HuH-7.5 (cell line): ENCODE measurements at regions not wholly inside any gene's neighbourhood (a gene's known extent, or its start where the extent isn't known, plus 50 kb on each side); places are given as distances from the start of the nearest gene placed in this dataset.
"Not testable (repeated sequence)": the region's sequence is repeated elsewhere in the genome, so short reads cannot be mapped to it uniquely, and the experiment has no call there.

Experiments
- DNase-seq: peaks from one replicate; pipeline ENCODE4 v3.0.0; 2011; ENCODE audit warnings: low spot score

- DNase-seq = no peak
Observed at GRCh38 chr14:49367696-49368095, 218.5 kb downstream of the RPS29 start.

- no peak for DNase-seq
Observed at GRCh38 chr14:49366416-49366815, 219.8 kb downstream of the RPS29 start.

DNA sequence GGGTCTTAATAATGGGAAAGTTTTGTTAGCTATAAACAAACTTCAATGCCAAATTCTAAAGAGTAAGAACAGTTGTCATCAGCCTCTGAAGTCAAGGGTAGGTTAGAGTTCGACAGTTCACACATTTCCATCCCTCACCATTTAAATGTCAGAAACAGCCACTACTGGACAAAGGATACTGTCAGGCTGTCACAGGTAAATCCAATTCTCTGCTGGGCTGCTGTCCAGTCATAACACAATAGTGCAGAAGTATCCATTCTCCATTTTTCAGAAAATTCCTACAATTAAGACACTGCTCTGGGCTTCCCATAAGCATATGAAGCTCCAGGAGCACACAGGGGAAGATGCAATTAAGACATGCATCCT, 221.4 kb downstream of the RPS29 start:
- no peak for DNase-seq

DNA sequence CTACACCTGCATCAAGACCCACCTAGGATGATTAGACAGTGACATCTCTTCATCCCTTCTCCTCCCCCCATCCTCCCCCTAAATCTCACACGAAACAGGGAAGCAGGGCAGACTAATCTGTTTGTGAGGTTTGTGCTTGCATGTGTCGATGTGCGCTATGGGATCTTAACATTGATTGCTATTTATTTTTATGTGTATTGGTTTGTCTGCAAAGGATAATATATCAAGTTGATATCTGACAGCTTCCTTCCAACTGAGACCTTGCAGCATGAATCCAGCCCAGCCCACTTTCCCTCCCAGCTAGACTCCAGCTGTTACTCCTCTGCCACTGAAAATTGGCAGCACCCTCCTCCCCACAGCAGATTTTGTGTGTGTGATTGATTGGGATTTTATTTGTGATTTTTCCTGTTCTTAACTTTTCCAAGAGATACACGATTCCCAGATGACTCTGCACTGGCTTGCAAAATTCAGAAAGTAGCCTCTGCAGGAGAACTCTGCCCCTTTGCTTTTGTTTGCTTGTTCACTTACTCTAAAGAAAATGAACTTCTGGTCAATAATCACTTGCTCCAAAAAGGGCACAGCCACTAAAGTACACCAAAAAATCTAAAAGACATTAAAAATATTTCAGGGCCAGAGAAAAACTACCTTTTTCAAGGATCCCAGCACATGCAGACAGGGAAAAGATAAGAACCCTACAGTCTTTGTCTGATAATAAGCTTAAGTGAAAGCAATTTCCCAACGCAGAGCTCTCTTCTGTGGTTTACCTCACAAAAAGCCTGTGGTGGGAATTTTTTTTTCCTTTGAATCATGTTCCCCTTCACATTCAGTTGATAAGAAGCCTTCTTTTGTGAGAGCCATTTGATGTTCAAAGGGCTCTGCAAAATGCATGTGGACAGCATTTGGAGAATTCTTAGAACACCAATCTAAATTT, 222.1 kb downstream of the RPS29 start:
- DNase-seq = no peak

DNA sequence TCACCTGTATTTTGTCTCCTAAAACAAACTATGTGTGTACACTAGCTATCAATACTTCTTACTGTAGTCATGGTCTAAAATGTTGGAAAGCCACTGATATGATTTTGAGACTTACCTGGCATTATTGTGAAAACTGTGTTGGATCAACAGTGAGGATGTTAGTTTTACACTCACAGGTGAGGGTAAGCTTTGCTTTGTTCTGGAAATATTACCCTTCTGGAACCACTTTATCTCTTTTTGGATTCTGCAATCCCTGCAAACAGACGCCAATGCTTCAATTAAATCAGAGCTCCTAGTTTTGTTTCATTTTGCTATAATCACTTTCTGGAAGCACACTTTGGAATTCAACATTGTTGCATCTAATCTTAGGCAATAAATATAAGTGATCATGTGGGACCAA, 223.3 kb downstream of the RPS29 start:
- DNase-seq = no peak

GRCh38 chr14:49339130-49339529, 247.1 kb downstream of the RPS29 start:
- DNase-seq = no peak

DNA sequence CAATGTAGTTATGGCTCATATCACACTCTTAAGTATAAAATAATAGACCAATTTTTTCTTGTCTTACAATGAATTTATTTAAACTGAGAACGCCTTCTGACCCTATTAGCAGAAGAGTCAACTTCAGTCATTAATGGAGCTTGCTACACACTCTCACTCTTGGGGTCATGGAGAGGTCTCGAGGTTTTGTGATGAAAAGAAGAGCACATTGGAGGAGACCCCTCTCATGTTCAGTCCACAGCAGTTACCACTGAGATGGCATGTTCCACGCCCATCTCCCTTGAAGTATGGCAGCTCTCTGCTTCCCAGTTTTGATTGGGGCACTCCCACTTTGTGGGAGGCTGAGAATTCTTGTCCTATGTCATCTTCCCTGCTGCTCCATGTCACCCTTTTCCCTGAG, 266.4 kb downstream of the RPS29 start:
- no peak for DNase-seq

DNA sequence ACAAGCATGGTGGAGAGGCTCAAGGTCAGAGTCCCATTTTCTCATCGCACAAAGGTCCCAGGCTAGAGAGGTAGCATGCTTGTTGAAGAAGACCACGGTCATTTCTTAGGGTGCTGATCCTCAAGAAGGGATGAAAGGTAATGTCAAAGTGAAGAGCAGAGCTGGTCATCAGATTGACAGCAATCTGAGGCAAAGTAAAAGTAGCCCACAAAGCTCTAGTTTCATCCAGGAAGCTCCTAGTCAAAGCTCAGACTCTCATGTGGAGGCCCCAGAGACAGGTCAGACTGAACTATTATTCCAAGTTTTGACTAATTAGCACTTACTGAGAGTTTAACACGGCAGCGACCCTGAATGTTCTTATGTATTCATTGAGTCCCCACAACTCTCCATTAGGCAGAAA, 270.6 kb downstream of the RPS29 start:
- no peak for DNase-seq

GRCh38 chr14:49314737-49315136, 271.4 kb downstream of the RPS29 start:
- no peak for DNase-seq

DNA sequence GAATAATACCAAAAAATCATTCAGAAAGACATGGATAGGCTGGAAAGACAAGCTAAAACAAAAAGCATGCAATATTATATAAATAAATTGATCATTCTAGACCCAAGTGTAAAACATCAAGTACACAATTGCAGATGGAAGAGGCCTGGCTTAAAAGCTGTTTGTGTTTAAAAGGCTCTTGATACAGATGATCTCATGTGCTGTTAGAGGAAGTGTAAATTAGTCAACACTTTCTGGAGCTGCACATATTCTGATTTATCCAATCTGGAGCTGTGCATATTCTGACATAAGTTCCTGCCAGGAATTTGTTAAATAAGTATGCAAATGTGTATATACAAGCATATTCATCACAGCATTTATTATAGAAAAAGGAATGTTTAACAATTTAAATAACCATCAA, 273.1 kb downstream of the RPS29 start:
- DNase-seq = no peak

DNA sequence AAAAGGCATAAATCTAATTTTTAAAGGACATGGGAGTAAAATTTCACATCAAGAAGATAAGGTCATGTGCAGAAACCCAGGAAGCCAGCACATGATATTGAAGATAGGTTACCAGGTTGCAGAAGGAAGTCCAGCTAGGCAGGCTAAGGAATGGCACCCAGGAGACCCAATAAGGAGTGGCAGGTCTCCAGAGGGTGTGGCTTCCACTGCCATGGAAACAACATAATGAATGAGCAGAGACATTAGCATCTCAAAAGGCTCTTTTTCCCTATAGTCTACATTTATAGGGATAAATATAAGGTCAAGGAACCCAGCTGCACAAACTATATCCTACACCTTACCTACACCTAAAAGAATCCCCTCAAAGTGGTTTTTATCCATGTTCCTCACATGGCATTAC, 275.9 kb downstream of the RPS29 start:
- DNase-seq = no peak

DNA sequence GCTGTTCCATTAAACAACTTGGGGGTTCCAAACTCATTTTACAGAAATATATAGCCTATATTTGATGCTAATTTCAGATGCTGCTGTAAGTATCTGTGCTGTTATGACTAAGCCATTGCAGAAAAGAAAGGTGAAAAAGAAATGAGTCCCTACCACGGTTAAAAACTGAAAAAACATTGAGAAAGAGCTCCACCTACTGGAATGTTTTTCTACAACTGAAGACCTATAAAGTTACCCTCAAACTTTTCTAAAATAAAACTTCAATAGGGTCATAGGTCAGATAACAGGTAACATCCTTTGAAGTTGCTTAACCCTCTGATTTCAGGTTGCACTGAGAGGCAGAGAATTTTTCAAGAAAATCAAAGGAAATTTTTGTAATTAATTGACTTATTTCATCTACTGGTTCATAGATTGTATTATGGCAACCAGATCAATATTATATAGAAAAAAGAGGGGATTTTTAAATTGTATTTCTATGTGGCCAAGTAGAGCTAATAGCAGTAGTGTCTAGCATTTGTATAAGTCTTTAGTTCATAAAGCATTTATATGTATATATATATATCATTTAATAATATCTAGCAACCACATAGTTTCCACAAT, 279.9 kb downstream of the RPS29 start:
- no peak for DNase-seq

DNA sequence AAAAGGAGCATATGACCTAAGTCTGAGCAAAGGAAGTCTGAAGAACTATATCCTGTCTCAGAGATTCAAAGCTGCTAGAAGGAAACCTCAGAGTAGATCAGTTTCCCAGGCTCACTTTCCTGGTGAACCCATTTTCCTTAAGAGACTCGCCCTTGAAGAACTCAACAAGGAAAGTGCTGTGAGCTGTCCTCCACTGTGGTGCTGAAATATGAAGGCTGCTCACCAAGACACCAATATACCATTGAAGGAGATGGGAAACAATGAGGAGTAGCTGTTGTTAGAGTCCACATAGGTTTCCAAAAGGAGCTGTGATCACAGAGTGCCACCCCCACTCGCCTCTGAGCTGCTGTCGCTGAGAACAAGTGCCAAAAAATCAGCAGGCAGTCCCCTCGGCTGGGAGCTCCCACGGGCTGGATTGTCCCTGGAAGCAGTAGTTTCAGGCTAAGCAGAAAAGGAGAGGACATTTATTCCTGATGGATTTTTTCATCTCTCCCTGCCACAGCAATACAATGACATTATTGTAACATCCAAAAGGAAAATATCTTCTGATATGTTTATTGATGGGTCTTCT, 282.1 kb downstream of the RPS29 start:
- DNase-seq = no peak

DNA sequence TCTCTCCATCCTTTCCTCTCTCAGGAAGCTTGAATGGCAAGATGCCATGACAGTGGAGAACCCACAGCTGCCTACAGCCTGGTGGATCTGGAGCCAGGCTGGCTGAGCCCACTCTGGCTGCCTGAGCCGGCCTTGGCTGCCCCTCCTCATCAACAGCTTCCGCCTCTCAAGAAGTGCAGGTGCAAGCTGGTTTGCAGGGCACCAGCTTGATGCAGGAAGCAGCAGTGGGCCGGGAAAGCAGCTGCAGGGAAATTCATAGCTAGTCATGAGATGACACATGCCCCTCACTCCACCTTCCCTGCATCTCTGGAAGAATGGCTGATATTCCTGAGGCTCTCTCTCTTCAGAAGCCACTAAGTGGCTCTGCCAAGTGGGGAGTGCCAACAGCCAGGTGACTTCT, 289.1 kb downstream of the RPS29 start:
- no peak for DNase-seq

- DNase-seq = no peak
Observed at GRCh38 chr14:49294621-49295148, 291.5 kb downstream of the RPS29 start.

GRCh38 chr14:49287004-49287403, 299.2 kb downstream of the RPS29 start:
- DNase-seq = no peak

- no peak for DNase-seq
Observed at GRCh38 chr14:49286257-49286983, 299.8 kb downstream of the RPS29 start.

- DNase-seq = no peak
Observed at GRCh38 chr14:49280566-49280965, 305.6 kb downstream of the RPS29 start.

GRCh38 chr14:49250517-49250916, 335.7 kb downstream of the RPS29 start:
- no peak for DNase-seq

DNA sequence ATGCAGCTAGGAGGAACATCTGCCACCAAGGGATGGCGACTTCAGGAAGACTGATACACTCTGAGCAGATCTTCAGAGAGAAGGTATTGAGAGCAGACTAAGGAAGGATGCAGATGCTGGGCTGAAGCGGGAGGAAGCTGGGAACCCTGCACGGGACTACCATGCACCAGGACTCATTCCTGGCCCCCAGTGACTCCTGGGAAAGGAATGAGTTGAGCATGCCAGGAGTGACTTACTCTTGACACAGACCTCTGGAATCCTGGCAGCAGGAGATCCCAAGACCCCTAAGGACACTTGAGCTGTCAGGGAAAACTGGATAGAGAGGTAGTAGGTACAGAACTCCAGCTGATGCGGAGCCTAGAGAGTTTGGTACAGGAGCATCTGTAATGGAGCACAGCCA, 336.1 kb downstream of the RPS29 start:
- no peak for DNase-seq

- no peak for DNase-seq
Observed at GRCh38 chr14:49249022-49249421, 337.2 kb downstream of the RPS29 start.

DNA sequence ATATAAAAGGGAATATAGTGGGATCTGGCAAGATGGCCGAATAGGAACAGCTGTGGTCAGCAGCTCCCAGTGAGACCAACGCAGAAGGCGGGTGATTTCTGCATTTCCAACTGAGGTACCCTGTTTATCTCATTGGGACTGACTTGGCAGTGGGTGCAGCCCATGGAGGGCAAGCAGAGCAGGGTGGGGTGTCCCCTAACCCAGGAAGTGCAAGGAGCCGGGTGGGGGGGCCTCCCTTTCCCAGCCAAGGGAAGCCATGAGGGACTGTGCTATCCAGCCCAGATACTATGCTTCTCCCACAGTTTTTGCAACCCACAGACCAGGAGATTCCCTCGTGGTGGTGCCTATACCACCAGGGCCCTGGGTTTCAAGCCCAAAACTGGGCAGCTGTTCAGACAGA, 342.4 kb downstream of the RPS29 start:
- DNase-seq = not testable (repeated sequence)
